ENCODE measurements at regions not wholly inside any gene's neighbourhood (a gene's known extent, or its start where the extent isn't known, plus 50 kb on each side); places are given as distances from the start of the nearest gene placed in this dataset.

DNA sequence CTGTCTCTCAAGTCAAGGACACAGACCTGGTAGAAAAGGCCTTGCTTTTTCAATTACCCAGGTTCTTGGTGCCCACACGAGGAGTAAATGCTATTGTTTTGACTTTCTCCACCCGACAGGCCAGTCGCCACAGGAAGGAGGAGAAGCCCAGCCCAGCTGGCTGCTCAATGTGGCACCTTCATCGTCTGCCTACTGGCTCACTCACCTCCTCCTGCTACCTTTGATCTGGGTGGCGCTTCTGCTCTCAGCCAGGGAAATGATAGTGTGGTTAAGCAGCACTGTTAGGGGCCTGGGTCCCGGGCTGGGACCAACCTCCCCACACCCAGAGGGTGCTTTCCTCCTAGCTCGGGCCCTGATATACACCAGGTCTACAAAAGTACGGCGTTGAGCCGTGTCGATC is 75.0 kb upstream of the FZD10 start:
- WGBS (ENCODE audit: low lambda C conversion rate, missing lambda C conversion rate) = 79% methylated on average over 11 of the region's 11 CpGs
- H3K79me2 ChIP-seq = no peaks in the 10 kb centered on the region
- peaks cover 4% of the 10 kb centered on the region for H3K4me1 ChIP-seq (ENCODE audit: insufficient read depth)
- no peaks in the 10 kb centered on the region for H3K9me2 ChIP-seq (replicated peaks; ENCODE audit: insufficient read depth)
- H3K36me3 ChIP-seq (replicated peaks; ENCODE audit: insufficient read depth, low read depth) = no peaks in the 10 kb centered on the region
- H3K27ac ChIP-seq = no peak overlapping the region
- no peaks in the 10 kb centered on the region for H4K20me1 ChIP-seq (ENCODE audit: insufficient read depth, poor library complexity, severe bottlenecking)
- no peak overlapping the region for H2AFZ ChIP-seq
- no peak for DNase-seq (ENCODE audit: low spot score)
- H3K9me3 ChIP-seq (ENCODE audit: low read depth) = no peaks in the 10 kb centered on the region
- H3K4me2 ChIP-seq = no peak overlapping the region
- TF ChIP-seq, protein P1, sequence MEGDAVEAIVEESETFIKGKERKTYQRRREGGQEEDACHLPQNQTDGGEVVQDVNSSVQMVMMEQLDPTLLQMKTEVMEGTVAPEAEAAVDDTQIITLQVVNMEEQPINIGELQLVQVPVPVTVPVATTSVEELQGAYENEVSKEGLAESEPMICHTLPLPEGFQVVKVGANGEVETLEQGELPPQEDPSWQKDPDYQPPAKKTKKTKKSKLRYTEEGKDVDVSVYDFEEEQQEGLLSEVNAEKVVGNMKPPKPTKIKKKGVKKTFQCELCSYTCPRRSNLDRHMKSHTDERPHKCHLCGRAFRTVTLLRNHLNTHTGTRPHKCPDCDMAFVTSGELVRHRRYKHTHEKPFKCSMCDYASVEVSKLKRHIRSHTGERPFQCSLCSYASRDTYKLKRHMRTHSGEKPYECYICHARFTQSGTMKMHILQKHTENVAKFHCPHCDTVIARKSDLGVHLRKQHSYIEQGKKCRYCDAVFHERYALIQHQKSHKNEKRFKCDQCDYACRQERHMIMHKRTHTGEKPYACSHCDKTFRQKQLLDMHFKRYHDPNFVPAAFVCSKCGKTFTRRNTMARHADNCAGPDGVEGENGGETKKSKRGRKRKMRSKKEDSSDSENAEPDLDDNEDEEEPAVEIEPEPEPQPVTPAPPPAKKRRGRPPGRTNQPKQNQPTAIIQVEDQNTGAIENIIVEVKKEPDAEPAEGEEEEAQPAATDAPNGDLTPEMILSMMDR (IDR thresholded peaks at IDR 0.05; ENCODE audit: poor library complexity) = no peak
- TF ChIP-seq EZH2phosphoT487 (IDR thresholded peaks at IDR 0.05; ENCODE audit: low read depth, severe bottlenecking, unreplicated experiment) = no peak
- H3K4me3 ChIP-seq = no peak overlapping the region
- peaks cover 2% of the 10 kb centered on the region for H3K27me3 ChIP-seq

DNA sequence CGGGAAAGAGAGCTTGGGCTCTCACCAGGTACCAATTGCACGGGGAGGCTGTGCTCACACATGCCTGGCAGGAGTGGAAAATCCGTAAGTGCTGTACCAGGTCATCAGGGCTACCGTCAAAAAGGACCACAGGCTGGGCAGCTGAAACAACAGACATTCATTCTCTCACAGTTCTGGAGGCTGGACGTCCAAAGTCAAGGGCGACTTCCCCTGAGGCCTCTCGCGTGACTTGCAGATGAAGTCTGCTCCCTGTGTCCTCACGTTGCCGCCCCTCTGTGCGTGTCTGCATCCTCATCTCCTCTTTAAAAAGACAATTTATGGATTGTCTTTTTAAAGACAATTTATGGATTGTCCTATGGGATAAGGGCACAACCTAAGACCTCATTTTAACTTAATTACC is 73.8 kb upstream of the FZD10 start:
- Histone ChIP-seq H3K9me3 (ENCODE audit: low read depth) (no peaks in the 10 kb centered on the region), H3K27ac (no peak overlapping the region), H3K79me2 (no peaks in the 10 kb centered on the region), H3K4me2 (no peak overlapping the region), H3K4me3 (no peak overlapping the region), H2AFZ (no peak overlapping the region), H3K9me2 (replicated peaks; ENCODE audit: insufficient read depth) (no peaks in the 10 kb centered on the region), H3K36me3 (replicated peaks; ENCODE audit: insufficient read depth, low read depth) (no peaks in the 10 kb centered on the region), H4K20me1 (ENCODE audit: insufficient read depth, poor library complexity, severe bottlenecking) (no peaks in the 10 kb centered on the region), H3K4me1 (ENCODE audit: insufficient read depth) (peaks cover 4% of the 10 kb centered on the region), H3K27me3 (no peaks in the 10 kb centered on the region)
- 94% methylated on average over 11 of the region's 11 CpGs for WGBS (ENCODE audit: low lambda C conversion rate, missing lambda C conversion rate)
- TF ChIP-seq, protein P1 (IDR thresholded peaks at IDR 0.05; ENCODE audit: poor library complexity) = no peak
- TF ChIP-seq EZH2phosphoT487 (IDR thresholded peaks at IDR 0.05; ENCODE audit: low read depth, severe bottlenecking, unreplicated experiment) = no peak
- TF ChIP-seq EZH2 (IDR thresholded peaks at IDR 0.05; ENCODE audit: borderline replicate concordance) = no peak
- no peak for DNase-seq (ENCODE audit: low spot score)

DNA sequence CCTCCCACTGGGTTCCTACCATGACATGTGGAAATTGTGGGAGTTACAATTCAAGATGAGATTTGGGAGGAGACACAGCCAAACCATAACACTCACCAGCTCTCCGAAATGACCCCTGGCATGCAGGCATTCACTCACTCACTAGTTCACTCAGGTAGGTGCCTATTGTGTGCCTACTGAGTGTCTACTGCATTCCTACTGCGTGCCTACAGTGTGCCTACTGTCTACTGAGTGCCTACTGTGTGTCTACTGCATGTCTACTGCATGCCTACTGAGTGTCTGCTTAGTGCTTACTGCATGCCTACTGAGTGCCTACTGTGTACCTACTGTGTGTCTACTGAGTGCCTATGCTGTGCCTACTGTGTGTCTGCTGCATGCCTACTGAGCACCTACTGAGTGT is 71.7 kb upstream of the FZD10 start:
- no peak for DNase-seq (ENCODE audit: low spot score)
- no peaks in the 10 kb centered on the region for H3K9me2 ChIP-seq (replicated peaks; ENCODE audit: insufficient read depth)
- H3K27ac ChIP-seq = no peak overlapping the region
- TF ChIP-seq EZH2 (IDR thresholded peaks at IDR 0.05; ENCODE audit: borderline replicate concordance) (no peak), EZH2phosphoT487 (IDR thresholded peaks at IDR 0.05; ENCODE audit: low read depth, severe bottlenecking, unreplicated experiment) (no peak)
- TF ChIP-seq, protein P1 (IDR thresholded peaks at IDR 0.05; ENCODE audit: poor library complexity) = no peak
- H3K27me3 ChIP-seq = no peaks in the 10 kb centered on the region
- no peaks in the 10 kb centered on the region for H3K36me3 ChIP-seq (replicated peaks; ENCODE audit: insufficient read depth, low read depth)
- H2AFZ ChIP-seq = no peak overlapping the region
- H3K9me3 ChIP-seq (ENCODE audit: low read depth) = no peaks in the 10 kb centered on the region
- no peak overlapping the region for H3K4me2 ChIP-seq
- H3K4me3 ChIP-seq = no peak overlapping the region
- 95% methylated on average over 2 of the region's 2 CpGs for WGBS (ENCODE audit: low lambda C conversion rate, missing lambda C conversion rate)
- H3K79me2 ChIP-seq = no peaks in the 10 kb centered on the region
- no peaks in the 10 kb centered on the region for H4K20me1 ChIP-seq (ENCODE audit: insufficient read depth, poor library complexity, severe bottlenecking)
- H3K4me1 ChIP-seq (ENCODE audit: insufficient read depth) = peaks cover 4% of the 10 kb centered on the region

DNA sequence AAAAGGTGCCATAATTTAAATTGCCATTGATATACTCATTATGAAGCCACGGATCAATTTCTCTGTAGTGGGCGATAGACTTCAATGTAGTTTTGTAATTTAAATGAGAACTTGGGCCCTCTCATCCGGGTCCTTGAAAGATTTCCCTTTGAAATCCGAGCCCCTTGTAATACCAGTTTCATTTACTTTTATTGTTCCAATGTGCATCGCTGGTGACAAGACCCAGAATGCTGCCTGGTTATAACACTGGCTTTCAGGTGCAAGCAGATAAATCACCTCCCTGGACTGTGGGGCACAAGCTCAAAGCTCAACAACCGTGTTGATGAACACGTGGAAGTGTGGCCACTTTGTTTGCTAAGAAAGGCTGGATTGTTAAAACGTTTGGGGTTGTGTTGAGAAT is 68.9 kb upstream of the FZD10 start:
- Histone ChIP-seq H2AFZ (no peak overlapping the region), H3K79me2 (no peaks in the 10 kb centered on the region), H3K4me3 (no peak overlapping the region), H3K9me3 (ENCODE audit: low read depth) (no peaks in the 10 kb centered on the region), H3K27ac (no peak overlapping the region), H3K4me2 (no peak overlapping the region), H4K20me1 (ENCODE audit: insufficient read depth, poor library complexity, severe bottlenecking) (no peaks in the 10 kb centered on the region), H3K36me3 (replicated peaks; ENCODE audit: insufficient read depth, low read depth) (no peaks in the 10 kb centered on the region), H3K9me2 (replicated peaks; ENCODE audit: insufficient read depth) (no peaks in the 10 kb centered on the region), H3K4me1 (ENCODE audit: insufficient read depth) (no peaks in the 10 kb centered on the region), H3K27me3 (no peaks in the 10 kb centered on the region)
- WGBS (ENCODE audit: low lambda C conversion rate, missing lambda C conversion rate) = 56% methylated on average over 8 of the region's 8 CpGs
- no peak for TF ChIP-seq EZH2 (IDR thresholded peaks at IDR 0.05; ENCODE audit: borderline replicate concordance)
- DNase-seq (ENCODE audit: low spot score) = no peak

Measured in hepatocyte (in vitro differentiated cells).